Gastroesophageal sphincter (tissue), 4 donors: ENCODE measurements at regions not wholly inside any gene's neighbourhood (a gene's known extent, or its start where the extent isn't known, plus 50 kb on each side); places are given as distances from the start of the nearest gene placed in this dataset.

Source experiments
- ATAC-seq: fragments of 150-250 bp; one replicate; pipeline ENCODE4 v1.9.1; 2016; ENCODE audit warnings: mild to moderate bottlenecking, moderate library complexity
- H3K27ac ChIP-seq, 4 donors: fragments of 200-600 bp; sonication (generic) in 3 of 4; 1 replicate in 3 of 4; 2 replicates in 1 of 4; pipeline ENCODE4 v1.5.1; 2016 to 2019
- H3K27me3 ChIP-seq: fragments of 200-600 bp; sonication (generic); one replicate; pipeline ENCODE4 v1.5.1; 2019
- H3K36me3 ChIP-seq, 2 donors: fragments of 200-600 bp; sonication (generic); one replicate each; pipeline ENCODE4 v1.5.1; 2019; ENCODE audit warnings: control low read depth in 1 of 2
- H3K4me1 ChIP-seq, 3 donors: fragments of 200-600 bp; sonication (generic); 1 replicate in 2 of 3; 2 replicates in 1 of 3; pipeline ENCODE4 v1.5.1; 2016 to 2019; ENCODE audit warnings: control low read depth in 2 of 3
- H3K4me3 ChIP-seq, 2 donors: fragments of 200-600 bp; sonication (generic); one replicate each; pipeline ENCODE4 v1.5.1; 2019; ENCODE audit warnings: mild to moderate bottlenecking in 1 of 2, moderate library complexity in 1 of 2
- H3K9me3 ChIP-seq, 3 donors: fragments of 200-600 bp; sonication (generic); one replicate each; pipeline ENCODE4 v1.5.1; 2017 to 2019; ENCODE audit warnings: control low read depth in 2 of 3
- EP300 ChIP-seq: sonication (generic); formaldehyde crosslinking; IDR thresholded peaks from one replicate; pipeline ENCODE4 v1.6.1; 2017; ENCODE audit warnings: antibody characterized with exemption, mild to moderate bottlenecking
- POLR2A ChIP-seq, 2 donors: fragments of 450-650 bp; IDR thresholded peaks; one replicate each; pipeline ENCODE4 v1.6.1; 2017; ENCODE audit warnings: antibody characterized with exemption in 2 of 2, mild to moderate bottlenecking in 2 of 2, moderate library complexity in 1 of 2
- POLR2AphosphoS5 ChIP-seq: sonication (generic); formaldehyde crosslinking; IDR thresholded peaks from one replicate; pipeline ENCODE4 v1.6.1; 2017; ENCODE audit warnings: antibody characterized with exemption
- whole genome bisulfite sequencing, 2 donors: methylation state at CpG; one replicate each; pipeline ENCODE4 v1.1.5; 2018; ENCODE audit warnings: low coverage in 1 of 2; 5-methylcytosine and 5-hydroxymethylcytosine counted together
- TF ChIP-seq, protein P1 (sequence below), 4 experiments: fragments of 200-600 bp in 2 of 4; fragments of 450-650 bp in 2 of 4; sonication (generic) in 1 of 4; IDR thresholded peaks; one replicate each; pipeline ENCODE4 v1.5.1; 2017 to 2019; ENCODE audit warnings: antibody characterized with exemption in 4 of 4, mild to moderate bottlenecking in 2 of 4, moderate library complexity in 2 of 4

DNA sequence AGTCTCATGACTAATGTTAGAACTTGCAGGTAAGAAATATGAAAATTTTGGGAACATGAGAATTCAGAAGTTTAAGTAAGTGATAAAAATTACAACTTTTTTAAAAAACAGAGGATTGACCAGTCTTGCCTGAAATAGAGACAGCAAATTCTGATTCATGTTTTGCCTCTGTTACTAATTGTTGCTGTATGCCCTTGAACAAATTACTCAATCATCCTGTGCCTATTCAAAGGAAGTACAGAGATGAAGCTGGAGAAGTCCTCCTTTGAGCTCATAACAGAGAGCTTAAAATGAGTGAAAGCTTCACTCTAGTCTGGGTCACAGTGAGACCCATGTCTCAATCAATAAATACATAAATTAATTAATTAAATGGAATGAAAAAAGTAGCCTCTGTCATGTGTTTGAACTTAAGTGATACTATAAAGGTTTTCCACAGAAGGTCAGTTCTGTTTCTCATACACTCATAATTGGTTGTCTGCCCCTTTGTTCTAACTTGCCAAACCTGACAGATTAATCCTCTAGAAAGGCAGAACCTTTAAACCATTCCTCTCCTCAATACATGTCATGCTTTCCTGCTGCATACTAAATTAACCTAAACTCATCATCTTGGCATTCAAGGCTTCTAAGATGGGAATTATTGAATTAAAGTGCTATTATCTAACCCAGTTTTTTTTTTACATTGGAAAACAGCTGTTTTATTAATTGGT, 374.6 kb upstream of the LRATD1 start:
- TF ChIP-seq POLR2AphosphoS5 = no peak
- TF ChIP-seq EP300 = no peak
- no peak for TF ChIP-seq POLR2A (IDR thresholded peaks at IDR 0.05)
- TF ChIP-seq, protein P1, sequence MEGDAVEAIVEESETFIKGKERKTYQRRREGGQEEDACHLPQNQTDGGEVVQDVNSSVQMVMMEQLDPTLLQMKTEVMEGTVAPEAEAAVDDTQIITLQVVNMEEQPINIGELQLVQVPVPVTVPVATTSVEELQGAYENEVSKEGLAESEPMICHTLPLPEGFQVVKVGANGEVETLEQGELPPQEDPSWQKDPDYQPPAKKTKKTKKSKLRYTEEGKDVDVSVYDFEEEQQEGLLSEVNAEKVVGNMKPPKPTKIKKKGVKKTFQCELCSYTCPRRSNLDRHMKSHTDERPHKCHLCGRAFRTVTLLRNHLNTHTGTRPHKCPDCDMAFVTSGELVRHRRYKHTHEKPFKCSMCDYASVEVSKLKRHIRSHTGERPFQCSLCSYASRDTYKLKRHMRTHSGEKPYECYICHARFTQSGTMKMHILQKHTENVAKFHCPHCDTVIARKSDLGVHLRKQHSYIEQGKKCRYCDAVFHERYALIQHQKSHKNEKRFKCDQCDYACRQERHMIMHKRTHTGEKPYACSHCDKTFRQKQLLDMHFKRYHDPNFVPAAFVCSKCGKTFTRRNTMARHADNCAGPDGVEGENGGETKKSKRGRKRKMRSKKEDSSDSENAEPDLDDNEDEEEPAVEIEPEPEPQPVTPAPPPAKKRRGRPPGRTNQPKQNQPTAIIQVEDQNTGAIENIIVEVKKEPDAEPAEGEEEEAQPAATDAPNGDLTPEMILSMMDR (IDR thresholded peaks at IDR 0.05) = no peak
- H3K4me3 ChIP-seq = no peak overlapping the region
- H3K9me3 ChIP-seq = no peaks in the 10 kb centered on the region
- H3K27ac ChIP-seq = no peak overlapping the region
- no peak for ATAC-seq
- H3K27me3 ChIP-seq = no peaks in the 10 kb centered on the region
- H3K4me1 ChIP-seq = no peaks in the 10 kb centered on the region
- no peaks in the 10 kb centered on the region for H3K36me3 ChIP-seq

DNA sequence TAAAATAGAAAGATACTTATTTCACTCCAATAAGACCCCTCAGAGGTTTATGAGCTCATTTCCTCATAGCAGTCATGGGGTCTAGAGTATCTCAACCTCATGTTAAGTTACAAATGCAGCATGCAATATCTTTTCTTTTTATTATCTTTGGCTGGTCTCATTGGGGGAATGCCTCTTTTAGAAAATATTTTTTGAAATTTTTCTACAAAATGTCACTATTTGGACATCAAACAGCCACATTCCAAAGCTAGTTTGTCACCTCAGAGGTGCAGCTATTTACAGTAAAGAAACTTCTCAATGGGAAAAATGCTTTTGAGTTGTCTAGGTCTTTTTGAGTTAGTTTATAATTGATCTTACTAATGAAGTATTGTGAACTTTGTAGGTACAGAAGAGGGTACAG, 370.7 kb upstream of the LRATD1 start:
- H3K4me3 ChIP-seq = no peak overlapping the region
- no peaks in the 10 kb centered on the region for H3K27me3 ChIP-seq
- ATAC-seq = no peak
- TF ChIP-seq POLR2AphosphoS5 (no peak), POLR2A (IDR thresholded peaks at IDR 0.05) (no peak), EP300 (no peak)
- TF ChIP-seq, protein P1 (IDR thresholded peaks at IDR 0.05) = no peak
- no peaks in the 10 kb centered on the region for H3K36me3 ChIP-seq
- H3K4me1 ChIP-seq = no peaks in the 10 kb centered on the region
- H3K27ac ChIP-seq = no peak overlapping the region
- H3K9me3 ChIP-seq = no peaks in the 10 kb centered on the region

DNA sequence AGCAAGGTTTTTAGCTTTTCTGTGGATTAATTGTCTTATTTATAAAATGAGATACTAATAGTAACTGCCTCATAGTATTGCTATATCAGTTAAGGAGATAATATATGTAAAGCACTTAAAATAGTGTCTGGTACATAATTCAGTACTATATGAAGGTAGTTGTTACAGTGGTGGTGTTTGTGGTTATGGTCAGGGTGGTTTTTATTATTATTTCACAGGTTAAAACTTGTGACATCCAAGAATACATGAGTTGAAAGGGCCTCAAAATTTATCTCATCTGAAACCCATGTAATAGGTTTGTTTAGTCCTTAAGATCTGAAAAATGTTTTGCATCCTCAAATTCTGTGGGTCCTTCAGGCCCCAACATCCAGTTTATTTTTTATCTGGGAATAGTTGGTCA, 369.5 kb upstream of the LRATD1 start:
- TF ChIP-seq POLR2A (IDR thresholded peaks at IDR 0.05) (no peak), POLR2AphosphoS5 (no peak), EP300 (no peak)
- TF ChIP-seq, protein P1 (IDR thresholded peaks at IDR 0.05) = no peak
- Histone ChIP-seq H3K27me3 (no peaks in the 10 kb centered on the region), H3K4me3 (no peak overlapping the region), H3K36me3 (no peaks in the 10 kb centered on the region), H3K27ac (no peak overlapping the region), H3K4me1 (no peaks in the 10 kb centered on the region), H3K9me3 (no peaks in the 10 kb centered on the region)
- no peak for ATAC-seq

DNA sequence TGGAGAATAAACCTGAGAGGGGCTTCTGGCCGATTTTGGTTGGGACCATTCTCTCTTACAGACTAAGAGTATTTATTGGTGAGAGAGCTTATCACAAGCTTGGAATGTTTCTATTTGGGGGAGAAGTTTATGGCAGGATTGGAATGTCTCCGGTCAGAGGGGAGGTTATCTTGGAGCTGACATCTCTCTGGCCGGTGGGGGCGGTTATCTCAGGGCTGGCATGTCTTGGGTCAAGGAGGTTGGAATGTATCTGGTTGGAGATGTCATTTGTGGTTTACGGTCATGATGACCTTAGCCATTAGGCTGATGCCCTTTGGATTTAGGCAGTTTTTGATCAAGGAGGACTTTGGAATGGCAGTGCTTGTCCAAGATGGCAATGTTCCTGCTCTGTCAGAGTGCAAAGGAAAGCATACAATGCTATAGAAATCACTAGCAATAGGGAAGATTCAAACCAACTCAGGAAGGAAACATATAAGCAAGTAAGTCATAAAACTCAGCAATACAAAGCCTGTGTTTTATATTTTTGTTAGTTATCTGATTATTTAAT, 362.4 kb upstream of the LRATD1 start:
- H3K4me1 ChIP-seq = no peaks in the 10 kb centered on the region
- ATAC-seq = no peak
- no peak for TF ChIP-seq POLR2AphosphoS5
- TF ChIP-seq, protein P1 (IDR thresholded peaks at IDR 0.05) = no peak
- TF ChIP-seq POLR2A (IDR thresholded peaks at IDR 0.05) = no peak
- no peak for TF ChIP-seq EP300
- no peak overlapping the region for H3K27ac ChIP-seq
- no peaks in the 10 kb centered on the region for H3K9me3 ChIP-seq
- no peaks in the 10 kb centered on the region for H3K36me3 ChIP-seq
- WGBS, 2 donors = 74 to 85% methylated on average over 4 to 5 of the region's 5 CpGs
- no peaks in the 10 kb centered on the region for H3K27me3 ChIP-seq
- no peak overlapping the region for H3K4me3 ChIP-seq

DNA sequence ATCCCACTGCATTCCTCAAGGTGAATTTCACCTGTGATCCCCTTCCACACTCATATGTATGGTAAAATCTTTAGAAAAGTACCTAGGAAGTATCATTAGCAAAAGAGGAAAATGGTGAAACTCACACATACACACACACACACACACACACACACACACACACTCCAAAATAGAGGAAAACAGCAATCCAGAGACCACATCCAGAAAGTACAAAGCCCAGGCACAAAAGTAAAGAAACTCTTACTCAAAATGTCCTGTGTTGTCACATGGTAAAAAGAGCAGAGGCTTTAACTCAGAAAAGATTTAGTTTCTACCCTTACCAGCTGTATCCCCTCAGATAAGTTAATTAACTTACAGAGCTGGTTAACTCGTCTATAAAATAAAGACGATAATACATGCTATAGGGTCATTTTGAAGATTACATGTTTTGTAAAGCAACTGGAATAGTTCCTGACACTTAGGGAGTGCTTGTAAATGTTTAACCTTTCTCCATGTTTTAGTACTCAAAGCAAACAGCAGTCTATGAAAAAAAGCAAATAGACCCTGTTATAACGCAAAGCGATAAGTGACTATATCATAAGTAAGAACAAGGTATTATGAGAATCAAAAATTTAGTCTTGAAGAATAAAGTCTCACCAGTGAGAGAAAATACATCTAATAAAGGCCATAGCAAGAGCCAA, 360.0 kb upstream of the LRATD1 start:
- H3K4me3 ChIP-seq = no peak overlapping the region
- H3K36me3 ChIP-seq = no peaks in the 10 kb centered on the region
- no peak overlapping the region for H3K27ac ChIP-seq
- H3K9me3 ChIP-seq = peaks cover 0 to 4% (median 0%) of the 10 kb centered on the region in 3 donors
- TF ChIP-seq POLR2AphosphoS5 (no peak), POLR2A (IDR thresholded peaks at IDR 0.05) (no peak), EP300 (no peak)
- TF ChIP-seq, protein P1 (IDR thresholded peaks at IDR 0.05) = no peak
- WGBS, 2 donors = 69 to 85% methylated on average over 4 of the region's 4 CpGs
- no peaks in the 10 kb centered on the region for H3K27me3 ChIP-seq
- no peaks in the 10 kb centered on the region for H3K4me1 ChIP-seq
- ATAC-seq = no peak
